HG02973 (cell line): ENCODE measurements at regions not wholly inside any gene's neighbourhood (a gene's known extent, or its start where the extent isn't known, plus 50 kb on each side); places are given as distances from the start of the nearest gene placed in this dataset.

Experiments used
- ATAC-seq: cut with Tn5 transposase; IDR thresholded peaks from one replicate; pipeline ENCODE4 v1.9.1; 2021; ENCODE audit warnings: moderate library complexity; ENCODE audit not compliant: unreplicated experiment

GRCh38 chr1:186736971-186737685, 56.9 kb upstream of the PTGS2 start:
- no peak for ATAC-seq

DNA sequence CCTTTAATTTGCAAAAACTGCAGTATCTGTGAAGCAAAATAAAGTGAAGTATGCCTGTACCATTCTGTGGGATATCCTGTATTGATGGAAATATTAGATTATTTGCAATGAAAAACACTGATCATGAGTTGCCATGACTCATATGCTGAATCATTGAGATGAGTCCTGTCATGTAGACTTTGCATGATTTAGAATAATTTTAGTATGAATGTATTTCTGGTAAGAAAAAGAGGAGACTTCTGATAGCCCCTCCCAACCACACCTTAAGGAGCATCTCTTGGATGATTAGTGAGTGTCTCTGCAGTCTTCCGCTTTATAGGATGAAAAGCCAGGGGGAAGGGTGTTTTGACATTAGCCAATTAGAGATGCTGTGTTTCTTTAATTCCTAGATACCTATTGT, 55.2 kb upstream of the PTGS2 start:
- no peak for ATAC-seq

DNA sequence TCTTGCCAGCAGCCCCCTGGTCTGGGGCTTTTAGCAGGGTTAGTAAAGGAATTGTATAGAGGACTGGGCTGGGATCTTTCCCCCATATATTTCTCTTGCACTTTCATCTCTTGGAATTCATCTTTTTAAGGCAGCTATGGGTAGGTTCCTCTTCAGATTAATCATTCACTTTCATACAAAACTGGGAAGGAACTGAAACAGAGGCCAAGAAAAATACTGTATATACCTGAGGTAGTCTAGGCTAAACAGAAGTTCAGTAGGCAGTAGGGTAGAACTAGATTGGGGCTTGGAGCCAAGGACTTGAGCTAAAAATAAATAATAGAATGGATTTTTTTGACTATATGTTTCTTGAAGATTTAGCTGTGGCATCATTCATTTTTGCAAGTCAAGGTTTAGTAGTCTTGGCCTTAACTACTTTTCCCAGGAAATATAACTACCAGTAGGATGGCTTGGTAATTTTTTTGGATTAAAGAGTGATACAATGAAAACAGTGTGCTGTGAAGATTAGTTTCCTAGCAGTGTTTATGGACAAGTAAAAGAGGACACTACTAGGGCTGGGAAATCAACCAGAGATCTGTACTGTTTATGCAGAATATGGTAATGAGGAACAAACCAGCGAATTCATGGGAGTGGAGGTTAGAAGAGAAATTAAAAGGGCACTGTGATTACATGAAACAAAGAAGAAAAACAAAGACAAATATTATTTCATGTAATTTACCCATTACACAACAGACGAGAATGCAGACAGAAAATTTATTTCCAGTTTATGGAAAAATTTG, 50.9 kb upstream of the PTGS2 start:
- no peak for ATAC-seq
